HepG2 (cell line): ENCODE measurements at regions not wholly inside any gene's neighbourhood (a gene's known extent, or its start where the extent isn't known, plus 50 kb on each side); places are given as distances from the start of the nearest gene placed in this dataset.

Experiments used
- ATAC-seq: fragments of 200-7000 bp; cut with Tn5 transposase; 3 replicates; pipeline ENCODE4 v1.9.1; 2020; ENCODE audit warnings: mild to moderate bottlenecking, moderate library complexity
- BruUV-seq: library from RNA; stranded (reverse); fragments of 400-500 nt; replicated peaks from 2 replicates; lab custom pipeline; 2021; lab: Mats Ljungman, UMichigan
- CTCF ChIA-PET: fragments of 300-600 bp; formaldehyde crosslinking; extraction: SDS; loops from one replicate; lab custom pipeline; 2021; ENCODE audit warnings: low total read pairs, inconsistent platforms, low intra/inter-chr PET ratio; lab: Yijun Ruan, JAX
- POLR2A ChIA-PET: fragments of 350-600 bp; sonication (Branson Sonifier 250); formaldehyde crosslinking; loops from one replicate; lab custom pipeline; 2020; ENCODE audit warnings: antibody characterized with exemption, inconsistent platforms; lab: Yijun Ruan, JAX
- DNase-seq: peaks from one replicate; pipeline ENCODE4 v3.0.0-alpha.2; 2015; ENCODE audit warnings: low spot score
- FAIRE-seq: peaks from 3 replicates; lab custom pipeline; 2011; peaks lifted over from hg19 to GRCh38; lab: Jason Lieb, UNC
- H2AFZ ChIP-seq: one replicate; pipeline ENCODE4 v1.6.1; 2011; ENCODE audit warnings: low read length, inconsistent platforms
- H3K27ac ChIP-seq: fragments of 300-600 bp; 3 replicates; pipeline ENCODE4 v1.8.0; 2011; ENCODE audit warnings: mixed run types, mild to moderate bottlenecking, mixed read lengths, low read length, inconsistent platforms; ENCODE audit not compliant: insufficient read depth; ENCODE audit errors: extremely low read length
- H3K27me3 ChIP-seq, 2 experiments: fragments of 200-600 bp in 1 of 2; 2 replicates in 1 of 2; 3 replicates in 1 of 2; pipeline versions ENCODE4 v1.6.0 to v1.8.0; 2011; ENCODE audit warnings: low read length in 2 of 2, mild to moderate bottlenecking in 2 of 2, moderate library complexity in 2 of 2, inconsistent platforms in 1 of 2; ENCODE audit not compliant: insufficient read depth in 2 of 2, control insufficient read depth in 1 of 2
- H3K36me3 ChIP-seq, 2 experiments: fragments of 200-600 bp in 1 of 2; replicated peaks in 1 of 2; 2 replicates in 1 of 2; 3 replicates in 1 of 2; pipeline versions ENCODE4 v1.5.1 to v1.8.0; 2011; ENCODE audit warnings: low read length in 2 of 2, inconsistent platforms in 1 of 2; ENCODE audit not compliant: insufficient read depth in 2 of 2, control insufficient read depth in 1 of 2
- H3K4me1 ChIP-seq: 2 replicates; pipeline ENCODE4 v1.5.1; 2012; ENCODE audit warnings: low read length, inconsistent platforms; ENCODE audit not compliant: insufficient read depth
- H3K4me2 ChIP-seq: 2 replicates; pipeline ENCODE4 v1.6.0; 2011; ENCODE audit warnings: low read depth, low read length, inconsistent platforms
- H3K4me3 ChIP-seq, 3 experiments: fragments of 200-600 bp in 1 of 3; sonication (generic), shearing (Covaris generic) in 1 of 3; replicated peaks in 1 of 3; 2 replicates each; pipeline ENCODE4 v1.5.1; 2011 to 2016; ENCODE audit warnings: low read length in 3 of 3, inconsistent platforms in 2 of 3, low read depth in 2 of 3, mild to moderate bottlenecking in 2 of 3, control low read depth in 1 of 3, mixed read lengths in 1 of 3; ENCODE audit not compliant: insufficient read depth in 1 of 3
- H3K79me2 ChIP-seq: one replicate; pipeline ENCODE4 v1.6.1; 2011; ENCODE audit warnings: low read length, inconsistent platforms; ENCODE audit not compliant: insufficient read depth
- H3K9ac ChIP-seq: 2 replicates; pipeline ENCODE4 v1.6.0; 2011; ENCODE audit warnings: mild to moderate bottlenecking, low read depth, low read length, inconsistent platforms; ENCODE audit not compliant: insufficient read depth
- H3K9me3 ChIP-seq: 2 replicates; pipeline ENCODE4 v1.5.1; 2012; ENCODE audit warnings: mild to moderate bottlenecking, low read length
- H4K20me1 ChIP-seq: 2 replicates; pipeline ENCODE4 v1.6.0; 2011; ENCODE audit warnings: inconsistent platforms, mild to moderate bottlenecking, low read length, moderate library complexity; ENCODE audit not compliant: insufficient read depth
- ARID5B ChIP-seq: IDR thresholded peaks from 2 replicates; pipeline ENCODE4 v1.4.0; 2020; ENCODE audit warnings: mild to moderate bottlenecking, missing genetic modification reagents
- FOXK2 ChIP-seq: fragments of 450-650 bp; IDR thresholded peaks from 2 replicates; pipeline ENCODE4 v1.6.1; 2016
- HIC2 ChIP-seq: sonication (generic); formaldehyde crosslinking; IDR thresholded peaks from 2 replicates; pipeline ENCODE4 v1.9.0; 2022; ENCODE audit warnings: low read depth, missing genetic modification reagents
- HNRNPK ChIP-seq: fragments of 200-400 bp; formaldehyde crosslinking; IDR thresholded peaks from 2 replicates; pipeline ENCODE4 v1.6.1; 2018; ENCODE audit warnings: low read length, low read depth, moderate library complexity, mild to moderate bottlenecking; ENCODE audit not compliant: poor library complexity, severe bottlenecking
- NCOA1 ChIP-seq: sonication (generic); formaldehyde crosslinking; IDR thresholded peaks from 2 replicates; pipeline ENCODE4 v1.9.0; 2021; ENCODE audit warnings: missing genetic modification reagents
- NFIC ChIP-seq: IDR thresholded peaks from 2 replicates; pipeline ENCODE4 v1.6.1; 2012; ENCODE audit warnings: mild to moderate bottlenecking, low read length, inconsistent platforms
- NFYC ChIP-seq: IDR thresholded peaks from 2 replicates; pipeline ENCODE4 v1.6.1; 2016; ENCODE audit warnings: missing genetic modification reagents, missing compliant biosample characterization
- ZNF232 ChIP-seq: sonication (generic); formaldehyde crosslinking; IDR thresholded peaks from 2 replicates; pipeline ENCODE4 v1.4.0; 2020; ENCODE audit warnings: missing genetic modification reagents, borderline replicate concordance
- ZNF276 ChIP-seq: sonication (generic); formaldehyde crosslinking; IDR thresholded peaks from 2 replicates; pipeline ENCODE4 v1.4.0; 2020; ENCODE audit warnings: mild to moderate bottlenecking, low read depth, missing genetic modification reagents
- ZNF607 ChIP-seq: sonication (generic); formaldehyde crosslinking; IDR thresholded peaks from 2 replicates; pipeline ENCODE4 v1.5.1; 2020; ENCODE audit warnings: missing genetic modification reagents, mild to moderate bottlenecking, borderline replicate concordance
- ZSCAN12 ChIP-seq: sonication (generic); formaldehyde crosslinking; IDR thresholded peaks from 2 replicates; pipeline ENCODE4 v1.9.0; 2021; ENCODE audit warnings: mild to moderate bottlenecking, missing genetic modification reagents
- WGBS: methylation state at CpG from one replicate; pipeline ENCODE4 v1.1.6; 2017; ENCODE audit warnings: low lambda C conversion rate; 5-methylcytosine and 5-hydroxymethylcytosine counted together
- in situ Hi-C: cut with HindIII; loops from 2 replicates; pipeline ENCODE4 v1.10.0; 2017; ENCODE audit warnings: low pct_unique_long_range_greater_than_20kb; ENCODE audit not compliant: extremely low pct_ligation_motif_present
- intact Hi-C: fragments of 100-400 bp; cut with micrococcal nuclease; formaldehyde crosslinking; loops from one replicate; pipeline ENCODE4 v1.10.0; 2022; ENCODE audit not compliant: unreplicated experiment

- Histone ChIP-seq H3K9ac (no peak overlapping the region), H3K79me2 (no peaks in the 10 kb centered on the region), H3K36me3 (no peaks in the 10 kb centered on the region), H3K9me3 (peaks cover 9% of the 10 kb centered on the region; the same call in 1 of the 2 replicates), H3K27me3 (no peaks in the 10 kb centered on the region), H2AFZ (no peak overlapping the region), H3K27ac (no peak overlapping the region), H3K4me3 (no peak overlapping the region), H3K4me1 (no peaks in the 10 kb centered on the region), H4K20me1 (no peaks in the 10 kb centered on the region), H3K4me2 (no peak overlapping the region)
- DNase-seq (no peak), FAIRE-seq (no peak), ATAC-seq (no peak)
- TF ChIP-seq NCOA1 (CRISPR knock-in tag): no peak
- no peak for TF ChIP-seq NFYC (CRISPR knock-in tag)
- TF ChIP-seq ZSCAN12: no peak
- TF ChIP-seq FOXK2: no peak
- TF ChIP-seq ZNF232 (CRISPR knock-in tag): no peak
- ChIA-PET POLR2A (no interaction called here), CTCF (no interaction called here)
- no TSS peak for BruUV-seq
- 24% methylated on average over 5 of the region's 5 CpGs for WGBS
- intact Hi-C loops (no loop called here), in situ Hi-C loops (no loop called here)
Measured at GRCh38 chr5:98363157-98363556, 410.3 kb upstream of the RGMB start.

- WGBS: 0% methylated on average over 2 of the region's 2 CpGs
- Histone ChIP-seq H3K36me3 (no peaks in the 10 kb centered on the region), H3K79me2 (no peaks in the 10 kb centered on the region), H3K4me3 (no peak overlapping the region), H3K4me2 (no peak overlapping the region), H2AFZ (no peak overlapping the region), H3K27ac (no peak overlapping the region), H4K20me1 (no peaks in the 10 kb centered on the region), H3K27me3 (no peaks in the 10 kb centered on the region), H3K4me1 (no peaks in the 10 kb centered on the region), H3K9ac (no peak overlapping the region), H3K9me3 (peaks cover 9% of the 10 kb centered on the region; the same call in 1 of the 2 replicates)
- DNase-seq (no peak), ATAC-seq (no peak), FAIRE-seq (no peak)
- BruUV-seq: no TSS peak
- in situ Hi-C loops (no loop called here), intact Hi-C loops (no loop called here)
- ChIA-PET POLR2A (no interaction called here), CTCF (no interaction called here)
- TF ChIP-seq ARID5B (CRISPR knock-in tag) (no peak), ZNF607 (CRISPR knock-in tag) (no peak), HNRNPK (no peak), ZNF276 (CRISPR knock-in tag) (no peak), HIC2 (no peak), NFIC (no peak)
Measured at GRCh38 chr5:98364549-98364948, 408.9 kb upstream of the RGMB start.
